ENCODE measurements at regions not wholly inside any gene's neighbourhood (a gene's known extent, or its start where the extent isn't known, plus 50 kb on each side); places are given as distances from the start of the nearest gene placed in this dataset.

DNA sequence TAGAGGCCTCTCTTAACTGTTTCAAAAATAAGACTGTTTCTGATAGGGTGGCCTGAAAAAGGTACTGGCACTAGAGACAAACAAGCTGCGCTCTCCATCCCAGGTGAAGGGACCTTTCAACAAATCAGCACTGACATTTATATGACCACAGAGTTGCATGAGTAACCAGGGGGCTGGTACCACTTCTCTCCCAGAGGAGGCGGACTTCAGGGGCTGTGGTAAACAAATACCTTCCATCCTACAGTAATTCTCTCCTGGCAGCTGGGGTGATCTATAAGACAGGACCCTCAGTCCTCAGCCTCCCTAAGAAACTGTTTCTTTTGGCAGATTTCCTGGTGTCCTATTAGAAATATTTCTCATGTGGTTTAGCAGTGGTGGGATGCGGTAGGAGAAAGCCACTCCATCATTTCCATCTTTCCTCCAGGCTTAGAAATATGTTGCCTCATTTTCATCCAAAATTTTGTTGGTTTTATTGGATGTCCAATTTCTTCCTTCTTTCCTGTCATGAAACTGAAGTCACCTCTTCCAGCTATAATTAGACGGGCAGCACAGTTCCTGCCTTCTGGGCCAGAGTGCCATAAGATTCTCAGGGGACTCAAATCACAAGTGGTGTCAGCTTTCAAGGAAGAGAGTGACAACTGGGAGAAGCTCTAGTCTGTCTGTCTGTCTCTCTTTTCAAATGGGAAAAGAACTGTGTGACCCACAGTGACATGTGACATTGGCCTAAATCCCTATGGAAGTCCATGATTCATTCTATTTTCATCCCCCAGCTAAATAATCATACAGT is 96.4 kb downstream of the CYRIA start:
- Histone ChIP-seq H4K5ac (ENCODE audit: low read depth, low read length) (no peak overlapping the region), H4K91ac (ENCODE audit: insufficient read depth, low read depth, low read length) (no peak overlapping the region), H3K9ac (ENCODE audit: low read depth, low read length) (no peak overlapping the region), H3K9me3 (ENCODE audit: control insufficient read depth, insufficient read depth, low read length) (no peaks in the 10 kb centered on the region), H3K14ac (replicated peaks; ENCODE audit: low read depth, low read length) (no peak overlapping the region), H2BK5ac (ENCODE audit: low read depth, low read length, poor library complexity, severe bottlenecking) (no peak overlapping the region), H4K20me1 (ENCODE audit: insufficient read depth, low read length) (no peaks in the 10 kb centered on the region), H3K4me3 (ENCODE audit: insufficient read depth, low read depth, low read length) (no peak overlapping the region), H3K79me1 (ENCODE audit: low read depth in 1 of 2, low read length in 2 of 2) (no peaks in the 10 kb centered on the region), H3K4me2 (ENCODE audit: low read depth, low read length) (no peak overlapping the region), H3K4ac (ENCODE audit: low read depth, low read length) (no peak overlapping the region), H2AFZ (replicated peaks; ENCODE audit: low read length, poor library complexity) (no peak overlapping the region), H4K8ac (ENCODE audit: low read depth in 2 of 2, low read length in 2 of 2) (no peak overlapping the region), H3K27ac (ENCODE audit: insufficient read depth, low read length) (no peak overlapping the region), H2BK20ac (ENCODE audit: low read depth, low read length) (no peak overlapping the region), H3K27me3 (ENCODE audit: control insufficient read depth, insufficient read depth, low read length) (no peaks in the 10 kb centered on the region), H3K9me1 (ENCODE audit: insufficient read depth, low read length) (no peaks in the 10 kb centered on the region), H3K56ac (ENCODE audit: extremely low read depth, insufficient read depth, low read length) (no peak overlapping the region), H3K23ac (ENCODE audit: low read depth, low read length) (no peak overlapping the region), H2AK9ac (replicated peaks; ENCODE audit: low read depth, low read length, poor library complexity) (no peak overlapping the region), H3K36me3 (ENCODE audit: control insufficient read depth, insufficient read depth, low read length) (peaks cover 1% of the 10 kb centered on the region; the same call in 1 of the 2 replicates), H3K18ac (ENCODE audit: low read depth, low read length) (no peak overlapping the region), H2BK120ac (ENCODE audit: low read depth, low read length) (no peak overlapping the region), H3K4me1 (ENCODE audit: control insufficient read depth, insufficient read depth, low read length) (no peaks in the 10 kb centered on the region), H2BK15ac (ENCODE audit: low read depth, low read length) (no peak overlapping the region), H2AK5ac (ENCODE audit: low read depth, low read length) (no peak overlapping the region)
- intact Hi-C loops (cut with micrococcal nuclease), result no loop called here
- dilution Hi-C loops (cut with HindIII; ENCODE audit: low sequenced_read_pairs, unreplicated experiment), result no loop called here
- ATAC-seq (ENCODE audit: low read depth) (no peak), DNase-seq (no peak)
- in situ Hi-C loops (cut with MboI; ENCODE audit: low sequenced_read_pairs), result no loop called here
- ChIA-PET CTCF (interaction anchor here (1.8 kb wide), 1 partner anchor 188 kb away, joined by 7 read pairs; no protein-coding TSS in a partner anchor), POLR2A (ENCODE audit: unreplicated experiment) (interaction anchor here (0.6 kb wide), 1 partner anchor 1462 kb away, joined by 3 read pairs; no protein-coding TSS in a partner anchor)
- no CpG with 5 or more reads among the region's 4 CpGs for WGBS, 2 experiments (ENCODE audit: extremely low coverage in 2 of 2, insufficient read length in 1 of 2)
- no peak for TF ChIP-seq BHLHE40 (IDR thresholded peaks at IDR 0.05; ENCODE audit: low read depth, low read length)
- no peak for TF ChIP-seq USF2 (IDR thresholded peaks at IDR 0.05; ENCODE audit: low read depth, low read length)
- TF ChIP-seq NFE2L2 (IDR thresholded peaks at IDR 0.05; ENCODE audit: low read depth, low read length), result no peak
- TF ChIP-seq RFX5 (IDR thresholded peaks at IDR 0.05; ENCODE audit: low read depth, low read length), result no peak
- no peak for TF ChIP-seq RAD21 (IDR thresholded peaks at IDR 0.05; ENCODE audit: low read length)
- no TSS peak for BruUV-seq (replicated peaks)

Measured in IMR-90 (cell line).